Bronchial epithelial cell (primary cell): ENCODE measurements at regions not wholly inside any gene's neighbourhood (a gene's known extent, or its start where the extent isn't known, plus 50 kb on each side); places are given as distances from the start of the nearest gene placed in this dataset.

Source experiments
- DNase-seq: peaks from one replicate; pipeline ENCODE4 v3.0.0-alpha.2; 2010; ENCODE audit warnings: low read depth
- FAIRE-seq: peaks from 2 replicates; lab custom pipeline; 2011; peaks lifted over from hg19 to GRCh38; lab: Jason Lieb, UNC
- H3K27me3 ChIP-seq: 2 replicates; pipeline ENCODE4 v1.5.1; 2011; ENCODE audit warnings: low read length; ENCODE audit not compliant: control insufficient read depth, insufficient read depth
- H3K36me3 ChIP-seq: 2 replicates; pipeline ENCODE4 v1.5.1; 2011; ENCODE audit warnings: low read length; ENCODE audit not compliant: control insufficient read depth, insufficient read depth
- H3K4me3 ChIP-seq: 2 replicates; pipeline ENCODE4 v1.5.1; 2011; ENCODE audit warnings: mild to moderate bottlenecking, low read depth, low read length, control low read depth
- TF ChIP-seq, protein P1 (sequence below): IDR thresholded peaks from 2 replicates; pipeline ENCODE4 v1.5.1; 2011; ENCODE audit warnings: mild to moderate bottlenecking, moderate library complexity, low read length, control low read depth, inconsistent platforms; ENCODE audit not compliant: insufficient read depth, severe bottlenecking

GRCh38 chr9:32289756-32290155 lies 94.7 kb upstream of the ACO1 start:
- DNase-seq, result no peak
- FAIRE-seq, result no peak
- Histone ChIP-seq H3K36me3 (no peaks in the 10 kb centered on the region), H3K27me3 (no peaks in the 10 kb centered on the region), H3K4me3 (no peak overlapping the region)
- TF ChIP-seq, protein P1, sequence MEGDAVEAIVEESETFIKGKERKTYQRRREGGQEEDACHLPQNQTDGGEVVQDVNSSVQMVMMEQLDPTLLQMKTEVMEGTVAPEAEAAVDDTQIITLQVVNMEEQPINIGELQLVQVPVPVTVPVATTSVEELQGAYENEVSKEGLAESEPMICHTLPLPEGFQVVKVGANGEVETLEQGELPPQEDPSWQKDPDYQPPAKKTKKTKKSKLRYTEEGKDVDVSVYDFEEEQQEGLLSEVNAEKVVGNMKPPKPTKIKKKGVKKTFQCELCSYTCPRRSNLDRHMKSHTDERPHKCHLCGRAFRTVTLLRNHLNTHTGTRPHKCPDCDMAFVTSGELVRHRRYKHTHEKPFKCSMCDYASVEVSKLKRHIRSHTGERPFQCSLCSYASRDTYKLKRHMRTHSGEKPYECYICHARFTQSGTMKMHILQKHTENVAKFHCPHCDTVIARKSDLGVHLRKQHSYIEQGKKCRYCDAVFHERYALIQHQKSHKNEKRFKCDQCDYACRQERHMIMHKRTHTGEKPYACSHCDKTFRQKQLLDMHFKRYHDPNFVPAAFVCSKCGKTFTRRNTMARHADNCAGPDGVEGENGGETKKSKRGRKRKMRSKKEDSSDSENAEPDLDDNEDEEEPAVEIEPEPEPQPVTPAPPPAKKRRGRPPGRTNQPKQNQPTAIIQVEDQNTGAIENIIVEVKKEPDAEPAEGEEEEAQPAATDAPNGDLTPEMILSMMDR, result no peak

GRCh38 chr9:32291370-32291769 lies 93.1 kb upstream of the ACO1 start:
- no peak for FAIRE-seq

GRCh38 chr9:32292611-32293010 lies 91.8 kb upstream of the ACO1 start:
- H3K36me3 ChIP-seq, result no peaks in the 10 kb centered on the region
- FAIRE-seq (no peak), DNase-seq (no peak)
- H3K4me3 ChIP-seq, result no peak overlapping the region
- H3K27me3 ChIP-seq, result no peaks in the 10 kb centered on the region
- TF ChIP-seq, protein P1, result no peak

More at GRCh38 chr9:32291370-32291769, 93.1 kb upstream of the ACO1 start:
- H3K4me3 ChIP-seq, result no peak overlapping the region
- TF ChIP-seq, protein P1, result no peak
- H3K36me3 ChIP-seq, result no peaks in the 10 kb centered on the region
- no peak for DNase-seq
- H3K27me3 ChIP-seq, result no peaks in the 10 kb centered on the region

DNA sequence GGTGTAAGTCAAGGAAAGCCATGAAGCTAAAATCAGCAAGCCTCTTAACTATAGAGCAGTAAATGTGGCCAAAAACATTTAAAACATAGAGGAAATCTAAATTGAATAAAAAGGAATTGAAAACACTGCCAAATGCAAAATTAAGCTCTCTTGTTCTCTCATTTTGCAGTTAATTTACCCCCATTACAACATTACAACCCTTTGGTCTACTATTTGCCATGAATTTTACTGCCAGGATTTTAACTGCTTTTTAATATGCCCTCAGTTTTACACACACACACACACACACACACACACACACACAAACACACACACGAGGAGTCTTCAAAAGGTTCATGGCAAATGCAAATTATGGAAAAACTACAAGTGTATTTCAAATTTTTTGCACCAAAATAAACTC lies 91.4 kb upstream of the ACO1 start:
- DNase-seq (no peak), FAIRE-seq (no peak)
- no peak overlapping the region for H3K4me3 ChIP-seq
- no peaks in the 10 kb centered on the region for H3K36me3 ChIP-seq
- TF ChIP-seq, protein P1, result no peak
- no peaks in the 10 kb centered on the region for H3K27me3 ChIP-seq

- TF ChIP-seq, protein P1, result no peak
- FAIRE-seq (no peak), DNase-seq (no peak)
- no peaks in the 10 kb centered on the region for H3K36me3 ChIP-seq
- H3K27me3 ChIP-seq, result no peaks in the 10 kb centered on the region
- H3K4me3 ChIP-seq, result no peak overlapping the region
Observed at GRCh38 chr9:32294106-32294505, 90.3 kb upstream of the ACO1 start.

GRCh38 chr9:32300373-32300772 lies 84.1 kb upstream of the ACO1 start:
- DNase-seq, result no peak
- no peak for FAIRE-seq
- Histone ChIP-seq H3K36me3 (no peaks in the 10 kb centered on the region), H3K27me3 (no peaks in the 10 kb centered on the region), H3K4me3 (no peak overlapping the region)
- TF ChIP-seq, protein P1, result no peak
